A673 (cell line): ENCODE measurements at regions not wholly inside any gene's neighbourhood (a gene's known extent, or its start where the extent isn't known, plus 50 kb on each side); places are given as distances from the start of the nearest gene placed in this dataset.

Source experiments
- BruUV-seq: library from RNA; stranded (reverse); fragments of 400-500 nt; replicated peaks from 2 replicates; lab custom pipeline; 2021; lab: Mats Ljungman, UMichigan
- CTCF ChIA-PET: fragments of 300-600 bp; sonication (Branson Sonifier 250); formaldehyde crosslinking; loops from one replicate; lab custom pipeline; 2022; ENCODE audit warnings: antibody characterized with exemption; lab: Charles Lee
- POLR2A ChIA-PET: fragments of 300-600 bp; sonication (Branson Sonifier 250); formaldehyde crosslinking; loops from one replicate; lab custom pipeline; 2022; ENCODE audit warnings: antibody characterized with exemption; ENCODE audit not compliant: low non-redundant PET; lab: Charles Lee
- DNase-seq: peaks from one replicate; pipeline ENCODE4 v3.0.0-alpha.2; 2015; ENCODE audit warnings: low spot score
- H3K27ac ChIP-seq: fragments of 200-600 bp; sonication (generic); 2 replicates; pipeline ENCODE4 v1.5.1; 2016; ENCODE audit warnings: mixed run types, low read depth, mild to moderate bottlenecking, mixed read lengths, antibody characterized with exemption, low read length; ENCODE audit not compliant: poor library complexity, severe bottlenecking
- H3K27me3 ChIP-seq: fragments of 200-600 bp; sonication (generic); replicated peaks from 2 replicates; pipeline ENCODE4 v1.6.1; 2017; ENCODE audit warnings: mixed run types, low read depth, mild to moderate bottlenecking, mixed read lengths, antibody characterized with exemption, low read length; ENCODE audit not compliant: insufficient read depth, poor library complexity
- H3K36me3 ChIP-seq: fragments of 200-600 bp; sonication (generic); 2 replicates; pipeline ENCODE4 v1.6.1; 2016; ENCODE audit warnings: mixed run types, mild to moderate bottlenecking, mixed read lengths, antibody characterized with exemption, low read length; ENCODE audit not compliant: insufficient read depth, poor library complexity, severe bottlenecking
- H3K4me1 ChIP-seq: fragments of 200-600 bp; sonication (generic); 2 replicates; pipeline ENCODE4 v1.6.1; 2017; ENCODE audit warnings: mixed run types, mild to moderate bottlenecking, mixed read lengths, antibody characterized with exemption, low read length; ENCODE audit not compliant: insufficient read depth, poor library complexity, severe bottlenecking
- H3K4me3 ChIP-seq: fragments of 200-600 bp; sonication (generic); 2 replicates; pipeline ENCODE4 v1.5.1; 2016; ENCODE audit warnings: low read depth, mixed run types, mild to moderate bottlenecking, mixed read lengths, low read length; ENCODE audit not compliant: poor library complexity, severe bottlenecking
- H3K9me3 ChIP-seq: fragments of 200-600 bp; sonication (generic); 2 replicates; pipeline ENCODE4 v1.6.1; 2016; ENCODE audit warnings: mixed run types, low read depth, mild to moderate bottlenecking, mixed read lengths, antibody characterized with exemption, low read length; ENCODE audit not compliant: poor library complexity, severe bottlenecking
- CTCF ChIP-seq: fragments of 300-800, 200-600 bp; sonication (generic); conservative IDR thresholded peaks from 2 replicates; pipeline ENCODE4 v1.5.1; 2017; ENCODE audit warnings: low read depth, mild to moderate bottlenecking, antibody characterized with exemption, low read length, moderate library complexity, mixed read lengths
- EZH2 ChIP-seq: fragments of 200-600 bp; sonication (generic); IDR thresholded peaks from 2 replicates; pipeline ENCODE4 v1.6.1; 2017; ENCODE audit warnings: borderline replicate concordance, low read depth, mild to moderate bottlenecking, mixed read lengths, antibody characterized with exemption, low read length; ENCODE audit not compliant: poor library complexity, severe bottlenecking
- intact Hi-C: fragments of 100-400 bp; cut with micrococcal nuclease; formaldehyde crosslinking; loops from one replicate; pipeline ENCODE4 v1.10.0; 2022; ENCODE audit not compliant: unreplicated experiment

- no TSS peak for BruUV-seq
- POLR2A ChIA-PET: no interaction called here
- DNase-seq: no peak
- no peaks in the 10 kb centered on the region for H3K27me3 ChIP-seq
- TF ChIP-seq CTCF: no peak
- TF ChIP-seq EZH2: no peak
- H3K4me1 ChIP-seq: peaks cover 4% of the 10 kb centered on the region
- no peaks in the 10 kb centered on the region for H3K9me3 ChIP-seq
- H3K36me3 ChIP-seq: no peaks in the 10 kb centered on the region
- no peak overlapping the region for H3K4me3 ChIP-seq
- intact Hi-C loops: no loop called here
- H3K27ac ChIP-seq: no peak overlapping the region
- CTCF ChIA-PET: no interaction called here
Measured at GRCh38 chr2:111708476-111709180, 175.4 kb downstream of the ANAPC1 start.

GRCh38 chr2:111709321-111709720, 174.7 kb downstream of the ANAPC1 start:
- no peak for DNase-seq
- POLR2A ChIA-PET: no interaction called here
- Histone ChIP-seq H3K27ac (no peak overlapping the region), H3K36me3 (no peaks in the 10 kb centered on the region), H3K4me1 (peaks cover 4% of the 10 kb centered on the region), H3K4me3 (no peak overlapping the region), H3K27me3 (no peaks in the 10 kb centered on the region), H3K9me3 (no peaks in the 10 kb centered on the region)
- no TSS peak for BruUV-seq
- intact Hi-C loops: no loop called here
- TF ChIP-seq CTCF: no peak
- no peak for TF ChIP-seq EZH2
- CTCF ChIA-PET: no interaction called here

- H3K36me3 ChIP-seq: no peaks in the 10 kb centered on the region
- H3K4me1 ChIP-seq: peaks cover 4% of the 10 kb centered on the region
- TF ChIP-seq CTCF (no peak), EZH2 (no peak)
- no TSS peak for BruUV-seq
- no peak overlapping the region for H3K4me3 ChIP-seq
- CTCF ChIA-PET: no interaction called here
- no peak overlapping the region for H3K27ac ChIP-seq
- intact Hi-C loops: no loop called here
- DNase-seq: no peak
- H3K9me3 ChIP-seq: no peaks in the 10 kb centered on the region
- POLR2A ChIA-PET: no interaction called here
- no peaks in the 10 kb centered on the region for H3K27me3 ChIP-seq
Measured at GRCh38 chr2:111710085-111710484, 173.9 kb downstream of the ANAPC1 start.
